Coronary artery (tissue), 2 donors: ENCODE measurements at regions not wholly inside any gene's neighbourhood (a gene's known extent, or its start where the extent isn't known, plus 50 kb on each side); places are given as distances from the start of the nearest gene placed in this dataset.

Source experiments
- DNase-seq: peaks from one replicate; pipeline ENCODE4 v3.0.0-alpha.2; 2017; ENCODE audit warnings: low spot score
- H3K27ac ChIP-seq, 2 donors: fragments of 200-600 bp; sonication (generic); one replicate each; pipeline ENCODE4 v1.5.1; 2016 to 2019
- H3K4me3 ChIP-seq: fragments of 200-600 bp; sonication (generic); 2 replicates; pipeline ENCODE4 v1.5.1; 2016; ENCODE audit warnings: mild to moderate bottlenecking, moderate library complexity
- CTCF ChIP-seq: fragments of 200-600 bp; sonication (generic); IDR thresholded peaks from one replicate; pipeline ENCODE4 v1.5.1; 2019; ENCODE audit warnings: antibody characterized with exemption

- no peak for TF ChIP-seq CTCF
- no peak for DNase-seq
- H3K27ac ChIP-seq: no peak overlapping the region
- no peak overlapping the region for H3K4me3 ChIP-seq
Measured at GRCh38 chr3:28022916-28023315, 218.5 kb upstream of the CMC1 start.

GRCh38 chr3:28028554-28028953, 212.9 kb upstream of the CMC1 start:
- H3K27ac ChIP-seq: no peak overlapping the region
- no peak for TF ChIP-seq CTCF
- DNase-seq: no peak
- no peak overlapping the region for H3K4me3 ChIP-seq

- Histone ChIP-seq H3K4me3 (no peak overlapping the region), H3K27ac (no peak overlapping the region)
- no peak for DNase-seq
- no peak for TF ChIP-seq CTCF
Measured at GRCh38 chr3:28033059-28033784, 208.2 kb upstream of the CMC1 start.

- Histone ChIP-seq H3K4me3 (no peak overlapping the region), H3K27ac (no peak overlapping the region)
- TF ChIP-seq CTCF: no peak
- no peak for DNase-seq
Measured at GRCh38 chr3:28036599-28037575, 204.5 kb upstream of the CMC1 start.

- Histone ChIP-seq H3K27ac (no peak overlapping the region), H3K4me3 (no peak overlapping the region)
- no peak for TF ChIP-seq CTCF
- no peak for DNase-seq
Measured at GRCh38 chr3:28039234-28039633, 202.2 kb upstream of the CMC1 start.

- DNase-seq: no peak
- no peak overlapping the region for H3K27ac ChIP-seq
- H3K4me3 ChIP-seq: no peak overlapping the region
- TF ChIP-seq CTCF: no peak
Measured at GRCh38 chr3:28039829-28040228, 201.6 kb upstream of the CMC1 start.
